ENCODE measurements at regions not wholly inside any gene's neighbourhood (a gene's known extent, or its start where the extent isn't known, plus 50 kb on each side); places are given as distances from the start of the nearest gene placed in this dataset.

GRCh38 chr1:188096521-188096920 lies 1267.8 kb downstream of the PLA2G4A start:
- TF ChIP-seq POLR2A (IDR thresholded peaks at IDR 0.05) (no peak), CTCF (IDR thresholded peaks at IDR 0.05) (no peak)
